ENCODE measurements at regions not wholly inside any gene's neighbourhood (a gene's known extent, or its start where the extent isn't known, plus 50 kb on each side); places are given as distances from the start of the nearest gene placed in this dataset.

DNA sequence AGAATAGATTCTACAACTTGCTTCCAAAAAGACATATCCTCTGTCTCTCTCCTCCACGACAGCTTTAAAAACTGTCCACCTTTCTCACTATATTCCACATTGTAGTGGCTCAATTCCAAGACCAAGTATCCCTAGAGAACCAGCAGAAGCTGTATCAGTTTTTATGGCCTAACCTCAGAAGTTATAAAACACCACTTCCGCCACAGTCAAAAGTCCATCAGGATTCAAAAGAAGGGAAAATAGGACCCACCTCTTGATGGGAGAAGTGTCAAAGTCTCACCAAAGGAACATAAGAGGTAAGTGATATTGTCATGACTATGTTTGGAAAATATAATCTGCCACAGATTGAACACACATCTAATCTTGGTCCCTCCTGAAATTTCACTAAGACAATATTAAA, 299.2 kb upstream of the RGMB start:
- intact Hi-C loops (cut with DNase I; ENCODE audit: low total_unique reads), result no loop called here
- Histone ChIP-seq H3K27ac (no peak overlapping the region), H3K36me3 (no peaks in the 10 kb centered on the region), H3K4me1 (no peaks in the 10 kb centered on the region), H3K9me3 (no peaks in the 10 kb centered on the region), H3K4me3 (no peak overlapping the region), H3K27me3 (no peaks in the 10 kb centered on the region)
- DNase-seq (ENCODE audit: low spot score in 2 of 2), result no peak
- TF ChIP-seq, protein P1, sequence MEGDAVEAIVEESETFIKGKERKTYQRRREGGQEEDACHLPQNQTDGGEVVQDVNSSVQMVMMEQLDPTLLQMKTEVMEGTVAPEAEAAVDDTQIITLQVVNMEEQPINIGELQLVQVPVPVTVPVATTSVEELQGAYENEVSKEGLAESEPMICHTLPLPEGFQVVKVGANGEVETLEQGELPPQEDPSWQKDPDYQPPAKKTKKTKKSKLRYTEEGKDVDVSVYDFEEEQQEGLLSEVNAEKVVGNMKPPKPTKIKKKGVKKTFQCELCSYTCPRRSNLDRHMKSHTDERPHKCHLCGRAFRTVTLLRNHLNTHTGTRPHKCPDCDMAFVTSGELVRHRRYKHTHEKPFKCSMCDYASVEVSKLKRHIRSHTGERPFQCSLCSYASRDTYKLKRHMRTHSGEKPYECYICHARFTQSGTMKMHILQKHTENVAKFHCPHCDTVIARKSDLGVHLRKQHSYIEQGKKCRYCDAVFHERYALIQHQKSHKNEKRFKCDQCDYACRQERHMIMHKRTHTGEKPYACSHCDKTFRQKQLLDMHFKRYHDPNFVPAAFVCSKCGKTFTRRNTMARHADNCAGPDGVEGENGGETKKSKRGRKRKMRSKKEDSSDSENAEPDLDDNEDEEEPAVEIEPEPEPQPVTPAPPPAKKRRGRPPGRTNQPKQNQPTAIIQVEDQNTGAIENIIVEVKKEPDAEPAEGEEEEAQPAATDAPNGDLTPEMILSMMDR (IDR thresholded peaks at IDR 0.05), result no peak
- TF ChIP-seq POLR2AphosphoS5 (IDR thresholded peaks at IDR 0.05), result no peak
- TF ChIP-seq POLR2A (IDR thresholded peaks at IDR 0.05), result no peak

DNA sequence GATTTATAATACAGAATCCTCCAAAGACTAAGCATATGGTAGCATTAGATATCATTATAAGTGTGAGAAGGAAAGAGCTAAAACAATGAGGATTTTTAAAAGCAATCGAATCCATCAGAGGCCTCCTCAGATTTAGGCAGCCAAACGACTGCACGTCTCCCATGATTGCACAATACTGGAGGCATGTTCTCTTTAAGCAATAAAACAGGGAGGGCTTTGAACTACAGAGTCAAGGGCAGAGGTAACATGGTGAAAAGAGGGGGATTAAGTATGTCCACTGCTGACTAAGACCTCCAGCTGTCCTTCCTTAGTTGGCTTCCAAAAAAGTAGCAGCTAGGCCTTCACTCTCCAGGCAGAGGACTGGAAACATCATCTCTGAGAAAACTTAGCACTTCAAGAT, 298.7 kb upstream of the RGMB start:
- intact Hi-C loops (cut with DNase I; ENCODE audit: low total_unique reads), result no loop called here
- Histone ChIP-seq H3K4me1 (no peaks in the 10 kb centered on the region), H3K27me3 (no peaks in the 10 kb centered on the region), H3K4me3 (no peak overlapping the region), H3K36me3 (no peaks in the 10 kb centered on the region), H3K27ac (no peak overlapping the region), H3K9me3 (no peaks in the 10 kb centered on the region)
- TF ChIP-seq, protein P1 (IDR thresholded peaks at IDR 0.05), result no peak
- no peak for TF ChIP-seq POLR2AphosphoS5 (IDR thresholded peaks at IDR 0.05)
- TF ChIP-seq POLR2A (IDR thresholded peaks at IDR 0.05), result no peak
- no peak for DNase-seq (ENCODE audit: low spot score in 2 of 2)

GRCh38 chr5:98482321-98483300, 290.9 kb upstream of the RGMB start:
- no peak overlapping the region for H3K27ac ChIP-seq
- H3K4me3 ChIP-seq, result no peak overlapping the region
- H3K9me3 ChIP-seq, result no peaks in the 10 kb centered on the region
- no peaks in the 10 kb centered on the region for H3K36me3 ChIP-seq
- H3K4me1 ChIP-seq, result no peaks in the 10 kb centered on the region
- no peak for TF ChIP-seq POLR2AphosphoS5 (IDR thresholded peaks at IDR 0.05)
- TF ChIP-seq POLR2A (IDR thresholded peaks at IDR 0.05), result no peak
- TF ChIP-seq, protein P1 (IDR thresholded peaks at IDR 0.05), result no peak
- no peak for DNase-seq (ENCODE audit: low spot score in 2 of 2)
- intact Hi-C loops (cut with DNase I; ENCODE audit: low total_unique reads), result no loop called here
- no peaks in the 10 kb centered on the region for H3K27me3 ChIP-seq

- Histone ChIP-seq H3K9me3 (no peaks in the 10 kb centered on the region), H3K27me3 (no peaks in the 10 kb centered on the region), H3K27ac (no peak overlapping the region), H3K4me3 (no peak overlapping the region), H3K4me1 (no peaks in the 10 kb centered on the region), H3K36me3 (no peaks in the 10 kb centered on the region)
- intact Hi-C loops (cut with DNase I; ENCODE audit: low total_unique reads), result no loop called here
- no peak for TF ChIP-seq POLR2AphosphoS5 (IDR thresholded peaks at IDR 0.05)
- no peak for TF ChIP-seq POLR2A (IDR thresholded peaks at IDR 0.05)
- TF ChIP-seq, protein P1 (IDR thresholded peaks at IDR 0.05), result no peak
- no peak for DNase-seq (ENCODE audit: low spot score in 2 of 2)
These were observed 290.2 kb upstream of the RGMB start for GRCh38 chr5:98483301-98483685.

DNA sequence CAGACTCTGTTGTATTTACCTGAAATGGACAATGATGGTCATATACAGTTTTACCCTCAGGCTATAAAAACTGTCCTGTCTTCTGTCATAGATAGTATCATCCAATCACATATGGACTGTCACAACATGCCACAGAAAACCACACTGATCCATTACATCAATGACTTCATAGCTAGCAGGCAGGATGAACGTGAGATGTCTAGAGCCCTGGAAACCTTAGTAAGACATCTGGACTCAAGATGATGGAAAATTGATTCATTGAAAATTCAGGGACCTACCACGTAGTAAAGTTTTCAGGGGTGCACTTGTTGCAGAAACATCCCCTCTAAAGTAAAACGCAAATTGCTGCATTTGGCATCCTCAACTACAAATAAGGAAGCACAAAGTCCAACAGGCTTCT, 284.4 kb upstream of the RGMB start:
- TF ChIP-seq POLR2AphosphoS5 (IDR thresholded peaks at IDR 0.05) (no peak), POLR2A (IDR thresholded peaks at IDR 0.05) (no peak)
- TF ChIP-seq, protein P1 (IDR thresholded peaks at IDR 0.05), result no peak
- no peaks in the 10 kb centered on the region for H3K4me1 ChIP-seq
- no peak overlapping the region for H3K27ac ChIP-seq
- intact Hi-C loops (cut with DNase I; ENCODE audit: low total_unique reads), result no loop called here
- no peaks in the 10 kb centered on the region for H3K27me3 ChIP-seq
- H3K36me3 ChIP-seq, result no peaks in the 10 kb centered on the region
- no peak overlapping the region for H3K4me3 ChIP-seq
- no peak for DNase-seq (ENCODE audit: low spot score in 2 of 2)
- H3K9me3 ChIP-seq, result peaks cover 0 to 6% of the 10 kb centered on the region in 2 donors
